Stimulated activated naive B cell treated with anti-CD40 and anti-IgM and Interleukin-4, amounts not matched to agents 10 μg/mL and 1 μg/mL and 100 μg/mL, for 72 hours (primary cell): ENCODE measurements at regions not wholly inside any gene's neighbourhood (a gene's known extent, or its start where the extent isn't known, plus 50 kb on each side); places are given as distances from the start of the nearest gene placed in this dataset.
A peak's percentile ranks its signal among the peaks of the same experiment; 100 is the strongest.

ENCODE experiments used
- ATAC-seq, 2 donors: fragments of 150-1000 bp; cut with Tn5 transposase; replicated peaks; 2 replicates each; pipeline ENCODE4 v1.10.0; 2021; ENCODE audit warnings: moderate library complexity in 1 of 2
- DNase-seq: peaks from one replicate; pipeline ENCODE4 v3.0.0; 2021
- H3K27ac Mint-ChIP-seq: one replicate; pipeline ENCODE4 v1.8.0; 2022; ENCODE audit warnings: mild to moderate bottlenecking, mixed read lengths
- H3K27me3 Mint-ChIP-seq, 2 donors: one replicate each; pipeline ENCODE4 v1.8.0; 2022; ENCODE audit warnings: mixed read lengths in 2 of 2
- H3K36me3 Mint-ChIP-seq, 2 donors: one replicate each; pipeline ENCODE4 v1.8.0; 2022; ENCODE audit warnings: mixed read lengths in 2 of 2, mild to moderate bottlenecking in 1 of 2
- H3K4me1 Mint-ChIP-seq, 2 donors: one replicate each; pipeline ENCODE4 v1.8.0; 2022; ENCODE audit warnings: mixed read lengths in 2 of 2, mild to moderate bottlenecking in 1 of 2
- H3K4me3 Mint-ChIP-seq, 2 donors: one replicate each; pipeline ENCODE4 v1.8.0; 2022; ENCODE audit warnings: mild to moderate bottlenecking in 2 of 2, mixed read lengths in 2 of 2, moderate library complexity in 1 of 2
- H3K9me3 Mint-ChIP-seq, 2 donors: one replicate each; pipeline ENCODE4 v1.8.0; 2022; ENCODE audit warnings: mixed read lengths in 2 of 2, mild to moderate bottlenecking in 1 of 2

DNA sequence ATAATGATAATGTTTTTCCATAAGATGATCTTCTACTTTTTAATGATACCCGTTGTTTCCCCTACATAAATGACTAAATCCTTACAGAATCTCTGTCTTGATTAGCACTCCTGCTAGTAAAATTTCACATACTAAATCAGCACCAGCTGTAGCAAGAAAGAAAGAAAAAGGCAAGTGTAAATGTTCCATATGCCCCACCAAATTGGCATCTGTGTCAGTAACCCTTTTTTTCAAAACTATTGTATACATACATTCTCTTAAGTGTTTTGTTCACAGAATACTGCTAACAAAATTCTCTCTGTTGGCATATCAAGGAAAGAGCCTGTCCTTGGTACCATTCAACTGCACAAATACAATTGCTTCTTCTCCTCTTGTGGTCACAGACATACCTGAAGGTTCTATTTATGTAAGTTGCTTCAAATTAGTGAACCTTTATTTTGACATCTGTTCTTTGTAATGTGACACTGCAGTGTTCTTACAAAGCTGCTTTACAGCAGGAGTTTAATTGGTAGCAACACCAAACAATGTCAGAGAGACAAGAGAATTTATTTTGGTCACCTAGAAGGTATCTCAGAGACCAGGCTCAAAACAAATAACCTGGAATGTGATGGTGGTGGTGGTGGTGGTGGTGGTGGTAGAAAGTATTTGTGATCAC, 641.9 kb downstream of the ZEB2 start:
- peaks cover 3 to 15% of the 10 kb centered on the region in 2 donors for H3K4me1 Mint-ChIP-seq
- no peak overlapping the region for H3K27ac Mint-ChIP-seq
- peaks cover 3 to 4% of the 10 kb centered on the region in 2 donors for H3K9me3 Mint-ChIP-seq
- DNase-seq (no peak), ATAC-seq (no peak)
- no peaks in the 10 kb centered on the region for H3K27me3 Mint-ChIP-seq
- no peaks in the 10 kb centered on the region for H3K36me3 Mint-ChIP-seq
- no peak overlapping the region for H3K4me3 Mint-ChIP-seq

DNA sequence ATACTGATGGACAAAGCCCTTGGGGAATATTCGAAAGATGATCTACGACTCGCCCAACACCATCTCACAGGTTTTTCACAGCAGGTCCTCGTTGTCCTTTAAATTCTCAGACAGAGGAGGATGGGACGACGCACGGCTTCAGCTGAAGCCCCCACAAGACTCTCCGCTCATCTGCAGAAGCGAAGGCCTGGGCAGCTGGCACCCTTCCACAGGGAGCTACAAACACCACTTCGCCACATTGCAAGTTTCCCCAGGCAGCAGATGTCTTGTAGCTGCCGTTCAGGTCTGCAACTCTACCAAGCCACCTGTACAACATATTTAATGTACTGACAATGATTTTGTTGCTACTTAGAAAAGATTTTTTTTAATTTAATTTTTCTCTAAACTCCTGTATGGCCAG, 642.9 kb downstream of the ZEB2 start:
- peaks cover 3 to 6% of the 10 kb centered on the region in 2 donors for H3K9me3 Mint-ChIP-seq
- H3K36me3 Mint-ChIP-seq, result no peaks in the 10 kb centered on the region
- DNase-seq (no peak), ATAC-seq (no peak)
- no peak overlapping the region for H3K27ac Mint-ChIP-seq
- H3K4me1 Mint-ChIP-seq, result peaks cover 3 to 15% of the 10 kb centered on the region in 2 donors
- H3K27me3 Mint-ChIP-seq, result no peaks in the 10 kb centered on the region
- no peak overlapping the region for H3K4me3 Mint-ChIP-seq

DNA sequence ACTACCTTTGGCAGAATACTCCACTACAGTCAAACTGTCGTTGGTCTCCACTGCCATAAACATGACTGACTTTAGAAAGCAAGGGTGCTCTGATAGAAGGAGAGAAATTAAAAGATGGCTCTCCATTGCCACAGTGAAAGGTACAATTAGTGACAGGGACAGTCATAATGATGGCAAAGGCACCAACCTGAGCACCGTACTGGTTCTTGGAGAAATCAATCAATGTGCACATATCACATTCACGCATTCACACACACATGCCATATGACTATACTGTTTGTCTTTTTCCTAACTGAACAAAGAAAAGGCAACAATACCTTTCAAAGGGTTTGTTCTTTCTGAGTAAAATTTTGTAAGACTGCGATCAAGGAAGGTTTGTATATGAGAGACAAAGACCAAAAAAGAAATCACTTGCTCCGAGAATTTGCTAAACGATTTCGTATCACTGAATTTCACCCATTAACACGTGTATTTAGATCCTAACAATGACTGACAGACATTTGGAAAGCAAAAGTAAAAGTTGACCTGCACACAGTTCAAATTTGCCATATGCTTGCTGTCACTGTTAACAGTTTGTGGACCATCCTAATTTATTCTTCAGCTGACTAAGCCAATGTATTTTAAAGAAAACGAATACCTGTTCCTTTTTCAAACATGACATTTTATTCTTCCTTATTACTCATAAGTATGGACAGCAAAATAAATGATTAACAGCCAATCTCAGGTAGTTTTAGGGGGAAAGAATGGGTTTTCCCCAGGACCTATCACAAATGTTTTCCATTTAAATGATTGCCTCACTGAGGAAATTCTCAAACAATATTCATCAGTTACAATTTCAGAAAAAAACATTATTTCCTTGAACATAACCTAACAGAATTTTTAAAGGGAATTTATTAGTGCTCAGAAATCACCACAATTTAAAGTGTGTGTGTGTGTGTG, 644.4 kb downstream of the ZEB2 start:
- peaks cover 5 to 8% of the 10 kb centered on the region in 2 donors for H3K9me3 Mint-ChIP-seq
- no peaks in the 10 kb centered on the region for H3K36me3 Mint-ChIP-seq
- H3K4me3 Mint-ChIP-seq, result no peak overlapping the region
- DNase-seq, result no peak
- no peaks in the 10 kb centered on the region for H3K27me3 Mint-ChIP-seq
- H3K4me1 Mint-ChIP-seq, result peaks cover 3 to 15% of the 10 kb centered on the region in 2 donors
- ATAC-seq, result peak; percentile 38 to 61
- H3K27ac Mint-ChIP-seq, result peak overlapping the region; percentile 20

DNA sequence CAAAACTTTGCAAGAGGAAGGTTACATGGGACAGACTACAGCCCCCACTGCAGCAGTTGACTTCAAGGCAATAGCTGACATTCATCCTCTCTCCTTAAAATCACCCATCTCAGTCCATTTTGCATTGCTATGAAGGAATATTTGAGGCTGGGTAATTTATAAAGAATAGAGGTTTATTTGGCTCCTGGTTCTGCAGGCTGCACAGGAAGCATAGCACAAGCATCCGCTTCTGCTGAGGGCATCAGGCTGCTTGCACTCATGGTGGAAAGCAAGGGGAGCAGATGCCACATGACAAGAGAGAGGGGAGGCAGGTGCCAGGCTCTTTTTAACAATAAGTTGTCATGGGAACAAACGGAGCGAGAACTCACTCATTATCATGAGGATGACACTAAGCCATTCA, 646.0 kb downstream of the ZEB2 start:
- H3K4me1 Mint-ChIP-seq, result peaks cover 3 to 15% of the 10 kb centered on the region in 2 donors
- H3K27ac Mint-ChIP-seq, result no peak overlapping the region
- DNase-seq (no peak), ATAC-seq (no peak)
- H3K9me3 Mint-ChIP-seq, result peaks cover 9 to 12% of the 10 kb centered on the region in 2 donors
- no peaks in the 10 kb centered on the region for H3K36me3 Mint-ChIP-seq
- H3K4me3 Mint-ChIP-seq, result no peak overlapping the region
- H3K27me3 Mint-ChIP-seq, result no peaks in the 10 kb centered on the region

DNA sequence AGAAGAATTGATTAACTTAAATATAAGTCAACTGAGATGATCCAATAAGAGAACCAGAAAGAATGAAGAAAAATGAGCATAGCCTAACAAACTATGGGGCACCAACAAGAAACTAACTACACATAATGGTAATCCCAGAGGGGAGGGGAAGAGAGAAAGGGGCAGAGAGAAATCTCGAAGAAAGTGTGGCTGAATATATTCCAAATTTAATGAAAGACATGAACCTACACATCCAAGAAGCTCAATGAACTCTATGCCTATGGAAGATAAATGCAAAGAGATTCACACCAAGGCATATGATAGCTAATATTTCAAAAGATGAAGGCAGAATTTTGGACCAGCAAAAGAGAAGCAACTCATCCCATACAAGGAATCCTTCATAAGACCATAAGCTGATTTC, 649.2 kb downstream of the ZEB2 start:
- H3K9me3 Mint-ChIP-seq, result peaks cover 11 to 12% of the 10 kb centered on the region in 2 donors
- H3K27ac Mint-ChIP-seq, result no peak overlapping the region

DNA sequence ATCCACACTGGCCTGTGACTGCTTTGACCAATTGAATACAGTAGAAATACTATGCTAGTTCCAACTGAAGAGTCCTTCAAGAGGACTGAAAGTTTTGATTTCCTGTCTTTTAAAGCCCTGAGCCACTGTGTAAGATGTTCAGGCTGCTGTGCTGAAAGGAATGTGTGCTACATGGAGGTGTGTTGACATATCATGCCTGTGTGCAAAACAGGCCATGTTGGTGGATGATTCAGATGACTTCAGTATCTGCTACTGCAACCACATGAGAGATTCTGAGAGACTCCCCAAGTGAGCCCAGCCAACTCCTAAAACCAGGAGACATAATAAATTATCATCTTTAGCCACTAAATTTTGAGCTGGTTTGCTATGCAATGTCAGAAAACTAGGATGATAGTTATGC, 662.9 kb downstream of the ZEB2 start:
- Mint-ChIP-seq H3K9me3 (peaks cover 0 to 4% of the 10 kb centered on the region in 2 donors), H3K27me3 (no peaks in the 10 kb centered on the region), H3K4me3 (no peak overlapping the region), H3K4me1 (no peaks in the 10 kb centered on the region), H3K36me3 (peaks cover 0 to 3% of the 10 kb centered on the region in 2 donors), H3K27ac (no peak overlapping the region)
- ATAC-seq, result no peak
- no peak for DNase-seq

More for the DNA sequence above, 649.2 kb downstream of the ZEB2 start:
- ATAC-seq (no peak), DNase-seq (no peak)
- Mint-ChIP-seq H3K36me3 (no peaks in the 10 kb centered on the region), H3K4me1 (peaks cover 3 to 8% of the 10 kb centered on the region in 2 donors), H3K27me3 (no peaks in the 10 kb centered on the region), H3K4me3 (no peak overlapping the region)

DNA sequence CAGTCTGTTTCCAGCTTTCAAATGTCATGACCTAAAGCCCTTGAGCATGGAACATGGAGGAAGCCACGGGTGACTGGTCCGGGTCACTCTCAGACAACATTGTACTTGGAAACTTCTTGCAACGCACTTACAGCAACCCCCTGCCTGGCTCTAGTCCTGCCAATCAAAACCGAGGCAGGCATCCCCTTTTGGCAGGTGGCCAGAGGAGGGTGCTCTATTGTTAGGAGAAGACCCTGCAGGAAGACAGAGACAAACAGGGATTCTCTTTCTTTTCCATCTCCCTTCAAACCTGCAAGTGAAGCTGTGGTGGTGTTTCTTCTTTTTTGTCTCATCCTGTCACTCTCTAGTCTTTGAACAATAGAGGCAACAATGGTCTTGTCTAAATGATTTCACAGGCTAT, 667.2 kb downstream of the ZEB2 start:
- ATAC-seq (no peak), DNase-seq (no peak)
- H3K9me3 Mint-ChIP-seq, result no peaks in the 10 kb centered on the region
- no peak overlapping the region for H3K27ac Mint-ChIP-seq
- H3K4me1 Mint-ChIP-seq, result no peaks in the 10 kb centered on the region
- H3K36me3 Mint-ChIP-seq, result no peaks in the 10 kb centered on the region
- no peaks in the 10 kb centered on the region for H3K27me3 Mint-ChIP-seq
- no peak overlapping the region for H3K4me3 Mint-ChIP-seq

DNA sequence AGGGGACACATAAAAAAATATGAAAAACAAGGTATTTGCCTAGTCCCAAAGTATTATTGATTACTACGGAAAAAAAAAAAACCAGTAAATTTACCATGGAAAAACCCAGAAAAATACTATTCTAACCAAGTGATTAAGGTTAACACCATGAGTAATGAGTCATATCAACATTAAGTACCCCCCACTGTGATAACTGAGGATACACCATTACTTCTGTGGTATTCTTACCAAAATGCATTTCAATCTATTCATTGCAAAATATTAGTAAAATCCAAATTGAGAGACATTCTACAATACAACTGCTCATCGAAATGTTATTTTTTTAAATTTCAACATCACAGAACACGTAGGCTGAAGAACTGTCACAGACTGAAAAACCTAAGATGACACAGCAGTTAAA, 669.8 kb downstream of the ZEB2 start:
- ATAC-seq, result no peak
- H3K4me1 Mint-ChIP-seq, result no peaks in the 10 kb centered on the region
- H3K9me3 Mint-ChIP-seq, result no peaks in the 10 kb centered on the region
- peaks cover 0 to 5% of the 10 kb centered on the region in 2 donors for H3K27me3 Mint-ChIP-seq
- no peak overlapping the region for H3K4me3 Mint-ChIP-seq
- H3K27ac Mint-ChIP-seq, result no peak overlapping the region
- no peaks in the 10 kb centered on the region for H3K36me3 Mint-ChIP-seq
- DNase-seq, result no peak

DNA sequence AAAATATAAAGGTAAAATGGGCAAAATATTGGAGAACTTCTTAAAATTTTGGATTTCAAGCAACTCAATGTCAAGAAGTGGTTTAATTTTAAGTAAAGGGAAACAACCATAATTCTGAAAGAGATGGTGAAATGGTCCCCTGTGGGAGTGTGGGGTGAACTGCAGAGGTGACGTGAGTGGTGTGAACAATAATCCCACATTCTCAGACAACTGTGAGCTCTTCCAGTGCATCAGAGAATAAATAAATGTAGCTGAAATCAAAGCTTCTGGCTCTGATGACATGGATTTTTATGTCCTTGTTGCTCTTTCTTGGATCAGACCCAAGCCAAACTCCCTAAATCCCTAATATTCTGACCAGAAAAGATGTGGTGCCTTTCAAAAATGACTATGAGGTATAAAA, 672.7 kb downstream of the ZEB2 start:
- Mint-ChIP-seq H3K27ac (no peak overlapping the region), H3K4me1 (no peaks in the 10 kb centered on the region), H3K27me3 (peaks cover 0 to 5% of the 10 kb centered on the region in 2 donors), H3K4me3 (no peak overlapping the region), H3K36me3 (no peaks in the 10 kb centered on the region), H3K9me3 (no peaks in the 10 kb centered on the region)
- DNase-seq, result no peak
- no peak for ATAC-seq

DNA sequence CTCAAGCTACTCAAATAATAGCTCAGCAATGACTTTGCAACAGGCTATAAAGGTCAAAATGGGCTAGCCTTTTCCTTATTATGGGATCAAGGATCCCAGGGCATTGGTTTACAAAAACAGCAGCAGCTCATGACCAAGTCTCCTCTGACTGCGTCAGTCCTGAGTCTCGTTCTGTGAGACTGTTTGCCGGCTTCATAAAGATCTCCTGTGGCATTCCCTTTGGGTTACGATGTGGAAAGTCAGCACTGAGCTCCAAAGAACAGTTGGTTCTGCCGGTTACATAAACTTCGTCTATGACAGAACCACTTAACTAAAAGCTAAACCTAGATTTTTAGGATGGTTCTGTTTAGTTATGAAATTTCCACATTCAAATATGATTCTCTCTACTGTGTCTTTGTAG, 674.9 kb downstream of the ZEB2 start:
- Mint-ChIP-seq H3K4me1 (no peaks in the 10 kb centered on the region), H3K4me3 (no peak overlapping the region), H3K36me3 (no peaks in the 10 kb centered on the region), H3K27ac (no peak overlapping the region), H3K9me3 (no peaks in the 10 kb centered on the region), H3K27me3 (peaks cover 0 to 5% of the 10 kb centered on the region in 2 donors)
- DNase-seq (no peak), ATAC-seq (no peak)

DNA sequence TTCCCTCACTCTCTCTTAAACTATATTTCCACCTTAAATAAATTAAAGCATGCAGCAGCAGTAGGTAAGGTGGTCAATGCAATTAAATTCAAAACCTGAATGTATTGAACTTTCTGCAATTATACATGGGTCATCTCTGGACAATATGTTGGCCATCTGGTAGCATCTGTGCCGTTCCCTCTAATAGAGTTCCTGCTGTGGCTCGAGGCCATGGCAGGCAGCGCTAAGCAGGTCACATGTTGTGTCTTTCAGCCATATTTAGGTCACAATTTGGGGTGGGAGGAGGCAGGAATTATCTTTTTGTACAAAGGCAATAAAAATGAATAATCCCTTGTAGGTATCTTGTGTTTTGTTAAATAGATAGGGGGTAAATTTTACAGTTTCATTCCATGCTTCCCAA, 676.2 kb downstream of the ZEB2 start:
- no peak overlapping the region for H3K4me3 Mint-ChIP-seq
- ATAC-seq (no peak), DNase-seq (no peak)
- no peaks in the 10 kb centered on the region for H3K36me3 Mint-ChIP-seq
- H3K27ac Mint-ChIP-seq, result no peak overlapping the region
- peaks cover 0 to 5% of the 10 kb centered on the region in 2 donors for H3K27me3 Mint-ChIP-seq
- no peaks in the 10 kb centered on the region for H3K9me3 Mint-ChIP-seq
- no peaks in the 10 kb centered on the region for H3K4me1 Mint-ChIP-seq

DNA sequence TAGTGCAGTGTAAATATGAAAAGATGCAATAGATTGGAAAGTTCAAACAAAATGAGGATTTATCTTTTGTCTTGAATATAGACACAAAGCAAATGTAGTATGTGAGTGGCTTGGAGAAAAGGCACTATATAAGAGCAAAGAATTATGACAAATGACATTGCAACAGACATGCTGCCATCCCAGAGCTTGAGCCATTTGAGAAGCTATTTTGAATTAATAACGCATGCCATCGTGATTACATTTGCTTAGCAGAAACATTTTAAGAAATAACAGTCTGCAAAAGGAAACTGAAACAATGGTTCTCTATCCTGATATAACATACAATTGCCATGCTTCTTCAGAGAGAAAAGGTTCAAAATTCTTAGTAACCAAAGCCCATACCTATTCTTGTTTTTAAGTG, 677.1 kb downstream of the ZEB2 start:
- ATAC-seq, result no peak
- no peaks in the 10 kb centered on the region for H3K4me1 Mint-ChIP-seq
- H3K27ac Mint-ChIP-seq, result no peak overlapping the region
- H3K9me3 Mint-ChIP-seq, result no peaks in the 10 kb centered on the region
- H3K4me3 Mint-ChIP-seq, result no peak overlapping the region
- no peaks in the 10 kb centered on the region for H3K36me3 Mint-ChIP-seq
- DNase-seq, result no peak
- H3K27me3 Mint-ChIP-seq, result peaks cover 0 to 5% of the 10 kb centered on the region in 2 donors

DNA sequence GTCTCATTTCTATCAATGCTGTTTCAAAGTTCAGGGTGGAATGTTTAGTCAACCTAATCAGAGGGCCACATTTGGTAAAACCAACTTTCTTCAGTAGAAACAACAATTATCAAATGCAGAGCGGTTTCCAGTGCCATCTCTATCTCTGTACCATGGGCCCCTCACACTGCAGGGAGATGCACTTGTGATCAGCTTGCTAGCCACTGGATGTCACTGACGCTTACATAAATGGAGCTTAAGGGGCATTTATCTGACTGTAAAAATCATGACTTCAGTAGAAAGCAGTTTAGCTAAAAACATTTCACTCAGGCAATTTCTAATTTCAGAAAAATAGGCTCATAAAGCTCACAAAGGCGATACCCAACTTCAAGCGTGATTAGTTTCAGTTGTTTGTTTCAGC, 678.0 kb downstream of the ZEB2 start:
- H3K9me3 Mint-ChIP-seq, result no peaks in the 10 kb centered on the region
- no peak for ATAC-seq
- no peaks in the 10 kb centered on the region for H3K36me3 Mint-ChIP-seq
- no peak for DNase-seq
- H3K27me3 Mint-ChIP-seq, result peaks cover 0 to 1% of the 10 kb centered on the region in 2 donors
- H3K4me3 Mint-ChIP-seq, result no peak overlapping the region
- no peak overlapping the region for H3K27ac Mint-ChIP-seq
- no peaks in the 10 kb centered on the region for H3K4me1 Mint-ChIP-seq

DNA sequence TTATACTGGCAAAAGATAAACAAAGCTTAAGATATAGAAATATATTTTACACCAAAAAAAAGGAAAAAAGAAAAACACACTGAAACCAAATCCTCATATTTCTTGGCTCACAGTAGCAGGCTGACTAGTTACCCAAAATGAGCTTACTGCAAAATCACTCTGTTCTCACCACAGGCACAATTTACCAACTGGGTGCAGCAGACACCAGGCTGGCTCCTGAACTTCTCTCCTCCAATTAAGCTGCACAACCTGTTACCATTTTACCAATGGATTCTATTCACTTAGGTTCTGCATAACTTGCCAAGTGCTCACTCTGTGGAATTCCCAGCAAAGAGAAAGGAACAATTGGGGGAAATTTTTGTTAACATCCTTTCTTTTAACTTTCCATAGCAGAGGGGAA, 679.3 kb downstream of the ZEB2 start:
- no peaks in the 10 kb centered on the region for H3K36me3 Mint-ChIP-seq
- no peak for ATAC-seq

DNA sequence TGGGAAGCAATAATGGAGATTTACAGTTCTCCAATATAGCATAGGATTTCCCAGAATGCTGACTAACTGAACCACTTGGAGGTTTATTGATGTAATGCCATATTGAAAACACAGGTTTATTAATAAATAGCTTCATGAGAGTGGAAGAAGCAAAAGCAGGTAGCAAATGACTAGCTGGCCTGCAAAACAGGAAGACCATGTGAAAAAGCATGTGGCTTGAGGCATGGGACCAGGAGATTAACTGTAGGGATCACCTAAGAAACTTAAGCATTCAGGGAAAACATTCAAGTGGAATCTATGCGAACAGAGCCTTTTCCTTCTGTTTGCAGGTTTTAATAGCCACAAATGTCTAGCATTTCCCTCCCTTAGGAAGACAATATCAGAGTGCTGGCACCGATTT, 679.7 kb downstream of the ZEB2 start:
- Mint-ChIP-seq H3K9me3 (no peaks in the 10 kb centered on the region), H3K27ac (no peak overlapping the region), H3K27me3 (no peaks in the 10 kb centered on the region), H3K4me3 (no peak overlapping the region), H3K4me1 (no peaks in the 10 kb centered on the region), H3K36me3 (no peaks in the 10 kb centered on the region)
- DNase-seq (no peak), ATAC-seq (no peak)

More for the DNA sequence above, 679.3 kb downstream of the ZEB2 start:
- no peak overlapping the region for H3K27ac Mint-ChIP-seq
- H3K4me3 Mint-ChIP-seq, result no peak overlapping the region
- H3K4me1 Mint-ChIP-seq, result no peaks in the 10 kb centered on the region
- H3K27me3 Mint-ChIP-seq, result no peaks in the 10 kb centered on the region
- H3K9me3 Mint-ChIP-seq, result no peaks in the 10 kb centered on the region
- no peak for DNase-seq
